Activated naive CD4-positive, alpha-beta T cell treated with anti-CD3 and anti-CD28 coated beads, Interleukin-2, amount 50 U/mL, for 72 hours (primary cell): ENCODE measurements at regions not wholly inside any gene's neighbourhood (a gene's known extent, or its start where the extent isn't known, plus 50 kb on each side); places are given as distances from the start of the nearest gene placed in this dataset.

Experiments used
- ATAC-seq, 2 donors: fragments of 150-1000 bp; cut with Tn5 transposase; 2 replicates each; pipeline ENCODE4 v1.10.0; 2021; ENCODE audit warnings: mild to moderate bottlenecking in 2 of 2, moderate library complexity in 2 of 2
- DNase-seq, 2 donors: peaks; one replicate each; pipeline ENCODE4 v3.0.0; 2021 to 2022; ENCODE audit warnings: low spot score in 2 of 2
- H3K27ac Mint-ChIP-seq, 2 donors: one replicate each; pipeline ENCODE4 v1.8.0; 2022; ENCODE audit warnings: mild to moderate bottlenecking in 2 of 2, mixed read lengths in 2 of 2
- H3K36me3 Mint-ChIP-seq, 2 donors: one replicate each; pipeline ENCODE4 v1.8.0; 2022; ENCODE audit warnings: mixed read lengths in 2 of 2
- H3K9me3 Mint-ChIP-seq, 2 donors: one replicate each; pipeline ENCODE4 v1.8.0; 2022; ENCODE audit warnings: mixed read lengths in 2 of 2

GRCh38 chr5:82692826-82693225 is 384.4 kb downstream of the TMEM167A start:
- no peaks in the 10 kb centered on the region for H3K9me3 Mint-ChIP-seq
- H3K36me3 Mint-ChIP-seq = no peaks in the 10 kb centered on the region
- H3K27ac Mint-ChIP-seq = no peak overlapping the region
- ATAC-seq (no peak), DNase-seq (no peak)

GRCh38 chr5:82684659-82685058 is 392.5 kb downstream of the TMEM167A start:
- H3K27ac Mint-ChIP-seq = no peak overlapping the region
- H3K36me3 Mint-ChIP-seq = no peaks in the 10 kb centered on the region
- DNase-seq (no peak), ATAC-seq (no peak)
- no peaks in the 10 kb centered on the region for H3K9me3 Mint-ChIP-seq

- DNase-seq (no peak), ATAC-seq (no peak)
- Mint-ChIP-seq H3K27ac (no peak overlapping the region), H3K9me3 (no peaks in the 10 kb centered on the region), H3K36me3 (no peaks in the 10 kb centered on the region)
Observed at GRCh38 chr5:82684165-82684564, 393.0 kb downstream of the TMEM167A start.

GRCh38 chr5:82679660-82680059 is 397.5 kb downstream of the TMEM167A start:
- DNase-seq (no peak), ATAC-seq (no peak)
- H3K9me3 Mint-ChIP-seq = peaks cover 0 to 10% of the 10 kb centered on the region in 2 donors
- H3K36me3 Mint-ChIP-seq = peaks cover 0 to 24% of the 10 kb centered on the region in 2 donors
- no peak overlapping the region for H3K27ac Mint-ChIP-seq

GRCh38 chr5:82676661-82677060 is 398.5 kb upstream of the RPS23 start:
- peaks cover 0 to 14% of the 10 kb centered on the region in 2 donors for H3K9me3 Mint-ChIP-seq
- peaks cover 0 to 49% of the 10 kb centered on the region in 2 donors for H3K36me3 Mint-ChIP-seq
- DNase-seq = peak in 1 of 2 donors; percentile 4
- peak; percentile 86 to 95 for ATAC-seq
- H3K27ac Mint-ChIP-seq = peak overlapping the region; percentile 11 to 76

GRCh38 chr5:82674671-82675070 is 396.5 kb upstream of the RPS23 start:
- no peak overlapping the region for H3K27ac Mint-ChIP-seq
- peaks cover 0 to 49% of the 10 kb centered on the region in 2 donors for H3K36me3 Mint-ChIP-seq
- H3K9me3 Mint-ChIP-seq = peaks cover 0 to 14% of the 10 kb centered on the region in 2 donors
- DNase-seq = no peak
- ATAC-seq = no peak

- H3K9me3 Mint-ChIP-seq = peaks cover 0 to 14% of the 10 kb centered on the region in 2 donors
- no peak for DNase-seq
- peak in 1 of 2 donors; percentile 33 for ATAC-seq
- no peak overlapping the region for H3K27ac Mint-ChIP-seq
- peaks cover 0 to 49% of the 10 kb centered on the region in 2 donors for H3K36me3 Mint-ChIP-seq
Observed at GRCh38 chr5:82673057-82673809, 395.1 kb upstream of the RPS23 start.

- no peak for ATAC-seq
- Mint-ChIP-seq H3K9me3 (peaks cover 0 to 10% of the 10 kb centered on the region in 2 donors), H3K36me3 (peaks cover 0 to 34% of the 10 kb centered on the region in 2 donors), H3K27ac (no peak overlapping the region)
- DNase-seq = no peak
Observed at GRCh38 chr5:82670692-82671091, 392.5 kb upstream of the RPS23 start.

- Mint-ChIP-seq H3K27ac (no peak overlapping the region), H3K36me3 (peaks cover 0 to 26% of the 10 kb centered on the region in 2 donors), H3K9me3 (peaks cover 0 to 4% of the 10 kb centered on the region in 2 donors)
- DNase-seq (no peak), ATAC-seq (no peak)
Observed at GRCh38 chr5:82669720-82670119, 391.6 kb upstream of the RPS23 start.

GRCh38 chr5:82666312-82666711 is 388.2 kb upstream of the RPS23 start:
- DNase-seq (no peak), ATAC-seq (no peak)
- Mint-ChIP-seq H3K27ac (no peak overlapping the region), H3K9me3 (no peaks in the 10 kb centered on the region), H3K36me3 (no peaks in the 10 kb centered on the region)

GRCh38 chr5:82664732-82665131 is 386.6 kb upstream of the RPS23 start:
- no peaks in the 10 kb centered on the region for H3K9me3 Mint-ChIP-seq
- ATAC-seq (no peak), DNase-seq (no peak)
- no peaks in the 10 kb centered on the region for H3K36me3 Mint-ChIP-seq
- H3K27ac Mint-ChIP-seq = no peak overlapping the region

GRCh38 chr5:82663225-82663624 is 385.1 kb upstream of the RPS23 start:
- Mint-ChIP-seq H3K36me3 (no peaks in the 10 kb centered on the region), H3K9me3 (no peaks in the 10 kb centered on the region), H3K27ac (no peak overlapping the region)
- DNase-seq (no peak), ATAC-seq (no peak)

GRCh38 chr5:82662340-82662739 is 384.2 kb upstream of the RPS23 start:
- no peak for ATAC-seq
- Mint-ChIP-seq H3K9me3 (no peaks in the 10 kb centered on the region), H3K27ac (no peak overlapping the region), H3K36me3 (no peaks in the 10 kb centered on the region)
- DNase-seq = no peak

- Mint-ChIP-seq H3K27ac (no peak overlapping the region), H3K36me3 (no peaks in the 10 kb centered on the region), H3K9me3 (no peaks in the 10 kb centered on the region)
- DNase-seq (no peak), ATAC-seq (no peak)
Observed at GRCh38 chr5:82661933-82662332, 383.8 kb upstream of the RPS23 start.

- DNase-seq (no peak), ATAC-seq (no peak)
- H3K36me3 Mint-ChIP-seq = no peaks in the 10 kb centered on the region
- no peak overlapping the region for H3K27ac Mint-ChIP-seq
- H3K9me3 Mint-ChIP-seq = no peaks in the 10 kb centered on the region
Observed at GRCh38 chr5:82661462-82661861, 383.3 kb upstream of the RPS23 start.

GRCh38 chr5:82659115-82659514 is 381.0 kb upstream of the RPS23 start:
- DNase-seq (no peak), ATAC-seq (no peak)
- Mint-ChIP-seq H3K27ac (no peak overlapping the region), H3K36me3 (no peaks in the 10 kb centered on the region), H3K9me3 (no peaks in the 10 kb centered on the region)

- ATAC-seq = no peak
- Mint-ChIP-seq H3K36me3 (no peaks in the 10 kb centered on the region), H3K9me3 (no peaks in the 10 kb centered on the region)
Observed at GRCh38 chr5:82657033-82657699, 379.0 kb upstream of the RPS23 start.

GRCh38 chr5:82656341-82656761 is 378.2 kb upstream of the RPS23 start:
- Mint-ChIP-seq H3K36me3 (no peaks in the 10 kb centered on the region), H3K27ac (no peak overlapping the region), H3K9me3 (no peaks in the 10 kb centered on the region)
- DNase-seq (no peak), ATAC-seq (no peak)

More at GRCh38 chr5:82657033-82657699, 379.0 kb upstream of the RPS23 start:
- no peak overlapping the region for H3K27ac Mint-ChIP-seq
- DNase-seq = no peak
